ENCODE measurements at regions not wholly inside any gene's neighbourhood (a gene's known extent, or its start where the extent isn't known, plus 50 kb on each side); places are given as distances from the start of the nearest gene placed in this dataset.
"Not testable (repeated sequence)": the region's sequence is repeated elsewhere in the genome, so short reads cannot be mapped to it uniquely, and the experiment has no call there.

- not testable (repeated sequence) for H3K79me2 ChIP-seq (ENCODE audit: insufficient read depth, low read length); H2AFZ ChIP-seq (ENCODE audit: low read length); H3K4me1 ChIP-seq (ENCODE audit: insufficient read depth, low read length, severe bottlenecking); H3K27ac ChIP-seq (ENCODE audit: low read depth, low read length, poor library complexity, severe bottlenecking); H3K27me3 ChIP-seq (ENCODE audit: insufficient read depth, low read length); H3K4me2 ChIP-seq (ENCODE audit: low read length); H4K20me1 ChIP-seq (ENCODE audit: insufficient read depth, low read length); H3K36me3 ChIP-seq (ENCODE audit: insufficient read depth, low read length); H3K9me3 ChIP-seq (ENCODE audit: low read length); H3F3A ChIP-seq (ENCODE audit: insufficient read depth, low read length); H3K9me2 ChIP-seq (ENCODE audit: low read depth, low read length); H3K4me3 ChIP-seq (ENCODE audit: low read depth, low read length, poor library complexity, severe bottlenecking); H3K9ac ChIP-seq (ENCODE audit: low read length)
Observed at GRCh38 chr16:72729552-72729951, 318.4 kb downstream of the ZFHX3 start.

GRCh38 chr16:72728516-72728915 lies 319.4 kb downstream of the ZFHX3 start:
- no peak overlapping the region for H3K27ac ChIP-seq (ENCODE audit: low read depth, low read length, poor library complexity, severe bottlenecking)
- no peaks in the 10 kb centered on the region for H4K20me1 ChIP-seq (ENCODE audit: insufficient read depth, low read length)
- no peaks in the 10 kb centered on the region for H3F3A ChIP-seq (ENCODE audit: insufficient read depth, low read length)
- no peaks in the 10 kb centered on the region for H3K27me3 ChIP-seq (ENCODE audit: insufficient read depth, low read length)
- no peaks in the 10 kb centered on the region for H3K36me3 ChIP-seq (ENCODE audit: insufficient read depth, low read length)
- TF ChIP-seq, protein P1, sequence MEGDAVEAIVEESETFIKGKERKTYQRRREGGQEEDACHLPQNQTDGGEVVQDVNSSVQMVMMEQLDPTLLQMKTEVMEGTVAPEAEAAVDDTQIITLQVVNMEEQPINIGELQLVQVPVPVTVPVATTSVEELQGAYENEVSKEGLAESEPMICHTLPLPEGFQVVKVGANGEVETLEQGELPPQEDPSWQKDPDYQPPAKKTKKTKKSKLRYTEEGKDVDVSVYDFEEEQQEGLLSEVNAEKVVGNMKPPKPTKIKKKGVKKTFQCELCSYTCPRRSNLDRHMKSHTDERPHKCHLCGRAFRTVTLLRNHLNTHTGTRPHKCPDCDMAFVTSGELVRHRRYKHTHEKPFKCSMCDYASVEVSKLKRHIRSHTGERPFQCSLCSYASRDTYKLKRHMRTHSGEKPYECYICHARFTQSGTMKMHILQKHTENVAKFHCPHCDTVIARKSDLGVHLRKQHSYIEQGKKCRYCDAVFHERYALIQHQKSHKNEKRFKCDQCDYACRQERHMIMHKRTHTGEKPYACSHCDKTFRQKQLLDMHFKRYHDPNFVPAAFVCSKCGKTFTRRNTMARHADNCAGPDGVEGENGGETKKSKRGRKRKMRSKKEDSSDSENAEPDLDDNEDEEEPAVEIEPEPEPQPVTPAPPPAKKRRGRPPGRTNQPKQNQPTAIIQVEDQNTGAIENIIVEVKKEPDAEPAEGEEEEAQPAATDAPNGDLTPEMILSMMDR (IDR thresholded peaks at IDR 0.05; ENCODE audit: low read length): no peak
- no peak for TF ChIP-seq EZH2 (IDR thresholded peaks at IDR 0.05; ENCODE audit: borderline replicate concordance, low read length)
- no peaks in the 10 kb centered on the region for H3K79me2 ChIP-seq (ENCODE audit: insufficient read depth, low read length)
- H3K9me3 ChIP-seq (ENCODE audit: low read length): no peaks in the 10 kb centered on the region
- no peak overlapping the region for H3K4me3 ChIP-seq (ENCODE audit: low read depth, low read length, poor library complexity, severe bottlenecking)
- H2AFZ ChIP-seq (ENCODE audit: low read length): no peak overlapping the region
- H3K9me2 ChIP-seq (ENCODE audit: low read depth, low read length): no peaks in the 10 kb centered on the region
- H3K4me2 ChIP-seq (ENCODE audit: low read length): no peak overlapping the region
- no peak overlapping the region for H3K9ac ChIP-seq (ENCODE audit: low read length)
- no peaks in the 10 kb centered on the region for H3K4me1 ChIP-seq (ENCODE audit: insufficient read depth, low read length, severe bottlenecking)

GRCh38 chr16:72727565-72727964 lies 320.4 kb downstream of the ZFHX3 start:
- Histone ChIP-seq H4K20me1 (ENCODE audit: insufficient read depth, low read length) (no peaks in the 10 kb centered on the region), H3K27ac (ENCODE audit: low read depth, low read length, poor library complexity, severe bottlenecking) (no peak overlapping the region), H3K9me3 (ENCODE audit: low read length) (no peaks in the 10 kb centered on the region), H3K4me1 (ENCODE audit: insufficient read depth, low read length, severe bottlenecking) (no peaks in the 10 kb centered on the region), H2AFZ (ENCODE audit: low read length) (no peak overlapping the region), H3K27me3 (ENCODE audit: insufficient read depth, low read length) (no peaks in the 10 kb centered on the region), H3K4me3 (ENCODE audit: low read depth, low read length, poor library complexity, severe bottlenecking) (no peak overlapping the region), H3F3A (ENCODE audit: insufficient read depth, low read length) (no peaks in the 10 kb centered on the region), H3K79me2 (ENCODE audit: insufficient read depth, low read length) (no peaks in the 10 kb centered on the region), H3K9me2 (ENCODE audit: low read depth, low read length) (no peaks in the 10 kb centered on the region), H3K9ac (ENCODE audit: low read length) (no peak overlapping the region), H3K4me2 (ENCODE audit: low read length) (no peak overlapping the region), H3K36me3 (ENCODE audit: insufficient read depth, low read length) (no peaks in the 10 kb centered on the region)
- no peak for TF ChIP-seq EZH2 (IDR thresholded peaks at IDR 0.05; ENCODE audit: borderline replicate concordance, low read length)
- TF ChIP-seq, protein P1 (IDR thresholded peaks at IDR 0.05; ENCODE audit: low read length): no peak

- H3K27ac ChIP-seq (ENCODE audit: low read depth, low read length, poor library complexity, severe bottlenecking): no peak overlapping the region
- H3K4me3 ChIP-seq (ENCODE audit: low read depth, low read length, poor library complexity, severe bottlenecking): no peak overlapping the region
- no peaks in the 10 kb centered on the region for H4K20me1 ChIP-seq (ENCODE audit: insufficient read depth, low read length)
- no peaks in the 10 kb centered on the region for H3F3A ChIP-seq (ENCODE audit: insufficient read depth, low read length)
- H3K79me2 ChIP-seq (ENCODE audit: insufficient read depth, low read length): no peaks in the 10 kb centered on the region
- H3K27me3 ChIP-seq (ENCODE audit: insufficient read depth, low read length): no peaks in the 10 kb centered on the region
- no peaks in the 10 kb centered on the region for H3K9me3 ChIP-seq (ENCODE audit: low read length)
- H2AFZ ChIP-seq (ENCODE audit: low read length): no peak overlapping the region
- no peaks in the 10 kb centered on the region for H3K9me2 ChIP-seq (ENCODE audit: low read depth, low read length)
- H3K4me2 ChIP-seq (ENCODE audit: low read length): no peak overlapping the region
- no peak overlapping the region for H3K9ac ChIP-seq (ENCODE audit: low read length)
- H3K36me3 ChIP-seq (ENCODE audit: insufficient read depth, low read length): no peaks in the 10 kb centered on the region
- no peaks in the 10 kb centered on the region for H3K4me1 ChIP-seq (ENCODE audit: insufficient read depth, low read length, severe bottlenecking)
- TF ChIP-seq, protein P1 (IDR thresholded peaks at IDR 0.05; ENCODE audit: low read length): no peak
- no peak for TF ChIP-seq EZH2 (IDR thresholded peaks at IDR 0.05; ENCODE audit: borderline replicate concordance, low read length)
Observed at GRCh38 chr16:72725643-72726042, 322.3 kb downstream of the ZFHX3 start.

All from OCI-LY1 (cell line).